IPS DF 6.9 (cell line): ENCODE measurements at regions not wholly inside any gene's neighbourhood (a gene's known extent, or its start where the extent isn't known, plus 50 kb on each side); places are given as distances from the start of the nearest gene placed in this dataset.
"Not testable (repeated sequence)": the region's sequence is repeated elsewhere in the genome, so short reads cannot be mapped to it uniquely, and the experiment has no call there.

Source experiments
- DNase-seq: peaks from one replicate; pipeline ENCODE4 v3.0.0-alpha.2; 2013; ENCODE audit warnings: low read depth, low spot score
- H3K27ac ChIP-seq: one replicate; pipeline ENCODE4 v1.5.1; 2013; ENCODE audit warnings: low read length, control low read depth
- H3K27me3 ChIP-seq: 2 replicates; pipeline ENCODE4 v1.6.1; 2013; ENCODE audit warnings: mild to moderate bottlenecking, low read length; ENCODE audit not compliant: control insufficient read depth, insufficient read depth
- H3K36me3 ChIP-seq: 2 replicates; pipeline ENCODE4 v1.6.1; 2013; ENCODE audit warnings: low read length; ENCODE audit not compliant: control insufficient read depth, insufficient read depth
- H3K4me1 ChIP-seq: 2 replicates; pipeline ENCODE4 v1.6.1; 2013; ENCODE audit warnings: low read length; ENCODE audit not compliant: control insufficient read depth, insufficient read depth
- H3K4me3 ChIP-seq: 2 replicates; pipeline ENCODE4 v1.5.1; 2013; ENCODE audit warnings: mild to moderate bottlenecking, low read length
- H3K9me3 ChIP-seq: 2 replicates; pipeline ENCODE4 v1.6.1; 2013; ENCODE audit warnings: low read length, inconsistent platforms; ENCODE audit not compliant: control insufficient read depth, insufficient read depth
- WGBS: extraction: QIAGEN DNeasy Blood & Tissue Kit; methylation state at CpG from one replicate; pipeline ENCODE4 v1.1.7; 2013; ENCODE audit warnings: mixed read lengths, missing lambda C conversion rate; ENCODE audit not compliant: insufficient read length, insufficient coverage; 5-methylcytosine and 5-hydroxymethylcytosine counted together

- Histone ChIP-seq H3K4me3 (no peak overlapping the region; the same call in 1 of the 2 replicates), H3K27me3 (no peaks in the 10 kb centered on the region), H3K9me3 (no peaks in the 10 kb centered on the region), H3K4me1 (peaks cover 1% of the 10 kb centered on the region; the same call in 1 of the 2 replicates), H3K36me3 (no peaks in the 10 kb centered on the region), H3K27ac (no peak overlapping the region)
- no peak for DNase-seq
- WGBS = no CpG with 5 or more reads among the region's 5 CpGs
These were observed 82.3 kb upstream of the FREM1 start for GRCh38 chr9:14992516-14992915.

GRCh38 chr9:14992081-14992480 is 81.9 kb upstream of the FREM1 start:
- no peaks in the 10 kb centered on the region for H3K36me3 ChIP-seq
- H3K27ac ChIP-seq = no peak overlapping the region
- no CpG with 5 or more reads among the region's 9 CpGs for WGBS
- no peaks in the 10 kb centered on the region for H3K27me3 ChIP-seq
- H3K4me3 ChIP-seq = no peak overlapping the region
- no peak for DNase-seq
- H3K9me3 ChIP-seq = no peaks in the 10 kb centered on the region
- peaks cover 1% of the 10 kb centered on the region; the same call in 1 of the 2 replicates for H3K4me1 ChIP-seq

GRCh38 chr9:14990647-14991046 is 80.4 kb upstream of the FREM1 start:
- H3K36me3 ChIP-seq, H3K27ac ChIP-seq, DNase-seq, H3K4me3 ChIP-seq, H3K9me3 ChIP-seq, H3K4me1 ChIP-seq, H3K27me3 ChIP-seq: not testable (repeated sequence)
- WGBS = no CpG with 5 or more reads among the region's 6 CpGs

GRCh38 chr9:14989811-14990210 is 79.6 kb upstream of the FREM1 start:
- DNase-seq = no peak
- Histone ChIP-seq H3K4me3 (no peak overlapping the region), H3K27ac (no peak overlapping the region), H3K36me3 (no peaks in the 10 kb centered on the region), H3K9me3 (no peaks in the 10 kb centered on the region), H3K4me1 (peaks cover 1% of the 10 kb centered on the region; the same call in 1 of the 2 replicates), H3K27me3 (no peaks in the 10 kb centered on the region)
- WGBS = no CpG with 5 or more reads among the region's 5 CpGs

- not testable (repeated sequence) for H3K36me3 ChIP-seq, H3K27me3 ChIP-seq, H3K9me3 ChIP-seq, H3K27ac ChIP-seq, DNase-seq, H3K4me3 ChIP-seq, H3K4me1 ChIP-seq
- no CpG with 5 or more reads among the region's 7 CpGs for WGBS
These were observed 79.1 kb upstream of the FREM1 start for GRCh38 chr9:14989336-14989735.

- no peak overlapping the region for H3K4me3 ChIP-seq
- H3K4me1 ChIP-seq = peaks cover 1% of the 10 kb centered on the region; the same call in 1 of the 2 replicates
- DNase-seq = no peak
- WGBS = no CpG with 5 or more reads among the region's 1 CpG
- H3K36me3 ChIP-seq = no peaks in the 10 kb centered on the region
- H3K27ac ChIP-seq = no peak overlapping the region
- H3K9me3 ChIP-seq = no peaks in the 10 kb centered on the region
- no peaks in the 10 kb centered on the region for H3K27me3 ChIP-seq
These were observed 77.6 kb upstream of the FREM1 start for GRCh38 chr9:14987858-14988257.

GRCh38 chr9:14985419-14985818 is 75.2 kb upstream of the FREM1 start:
- no peak for DNase-seq
- H3K27ac ChIP-seq = no peak overlapping the region
- no peaks in the 10 kb centered on the region for H3K9me3 ChIP-seq
- no CpG with 5 or more reads among the region's 1 CpG for WGBS
- H3K4me1 ChIP-seq = no peaks in the 10 kb centered on the region
- no peak overlapping the region for H3K4me3 ChIP-seq
- H3K27me3 ChIP-seq = no peaks in the 10 kb centered on the region
- no peaks in the 10 kb centered on the region for H3K36me3 ChIP-seq

GRCh38 chr9:14983599-14983998 is 73.4 kb upstream of the FREM1 start:
- H3K27me3 ChIP-seq = no peaks in the 10 kb centered on the region
- no CpG with 5 or more reads among the region's 1 CpG for WGBS
- no peaks in the 10 kb centered on the region for H3K36me3 ChIP-seq
- H3K27ac ChIP-seq = no peak overlapping the region
- no peak for DNase-seq
- H3K4me3 ChIP-seq = no peak overlapping the region
- H3K9me3 ChIP-seq = no peaks in the 10 kb centered on the region
- H3K4me1 ChIP-seq = no peaks in the 10 kb centered on the region

- Histone ChIP-seq H3K27ac (no peak overlapping the region), H3K4me1 (no peaks in the 10 kb centered on the region), H3K4me3 (no peak overlapping the region), H3K9me3 (no peaks in the 10 kb centered on the region), H3K36me3 (no peaks in the 10 kb centered on the region), H3K27me3 (no peaks in the 10 kb centered on the region)
- no peak for DNase-seq
- WGBS = no CpG with 5 or more reads among the region's 3 CpGs
These were observed 71.2 kb upstream of the FREM1 start for GRCh38 chr9:14981291-14981950.

GRCh38 chr9:14978022-14979000 is 68.1 kb upstream of the FREM1 start:
- no peaks in the 10 kb centered on the region for H3K4me1 ChIP-seq
- no peak overlapping the region for H3K4me3 ChIP-seq
- WGBS = no CpG with 5 or more reads among the region's 49 CpGs
- H3K27me3 ChIP-seq = no peaks in the 10 kb centered on the region
- no peak for DNase-seq
- H3K36me3 ChIP-seq = no peaks in the 10 kb centered on the region
- no peak overlapping the region for H3K27ac ChIP-seq
- no peaks in the 10 kb centered on the region for H3K9me3 ChIP-seq
